ENCODE measurements at regions not wholly inside any gene's neighbourhood (a gene's known extent, or its start where the extent isn't known, plus 50 kb on each side); places are given as distances from the start of the nearest gene placed in this dataset.
"Not testable (repeated sequence)": the region's sequence is repeated elsewhere in the genome, so short reads cannot be mapped to it uniquely, and the experiment has no call there.

DNA sequence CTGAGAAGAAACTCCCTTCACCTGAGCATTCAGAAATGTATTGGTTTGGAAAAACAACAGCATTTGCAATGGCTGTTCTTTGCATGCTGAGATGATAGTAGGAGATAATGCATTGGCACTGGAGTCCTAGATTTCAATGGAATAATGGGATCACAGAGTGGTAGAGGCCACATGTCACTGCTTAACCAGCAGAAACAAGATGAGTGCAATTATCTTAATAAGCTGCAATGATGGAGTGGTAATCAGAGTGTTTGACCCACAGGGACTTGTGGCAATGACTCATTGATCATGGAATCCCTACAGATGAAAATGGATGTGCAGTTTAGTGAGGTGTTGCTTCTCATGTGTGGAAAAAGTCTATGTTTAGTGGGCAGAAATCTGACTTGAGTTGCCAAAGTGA, 218.8 kb upstream of the ZEB2 start:
- FAIRE-seq, result no peak

DNA sequence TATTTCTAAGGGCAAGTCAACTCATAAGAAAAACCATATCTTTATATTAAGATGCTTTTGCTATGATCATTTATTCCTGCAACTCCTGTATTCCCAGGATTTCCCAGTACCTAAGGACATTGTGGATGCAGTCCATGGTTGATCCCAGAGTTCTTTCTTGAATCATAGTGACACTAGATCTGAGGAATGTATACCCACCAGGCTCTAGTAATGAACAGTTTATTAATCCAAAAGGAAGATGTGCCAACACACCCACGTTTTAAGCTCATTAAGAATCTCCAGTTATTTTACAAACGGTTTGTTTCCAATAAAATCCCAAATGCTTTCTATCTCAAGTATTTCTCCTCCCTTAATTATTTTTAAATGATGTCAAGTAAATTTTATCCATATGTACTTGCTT, 210.8 kb upstream of the ZEB2 start:
- FAIRE-seq, result no peak

DNA sequence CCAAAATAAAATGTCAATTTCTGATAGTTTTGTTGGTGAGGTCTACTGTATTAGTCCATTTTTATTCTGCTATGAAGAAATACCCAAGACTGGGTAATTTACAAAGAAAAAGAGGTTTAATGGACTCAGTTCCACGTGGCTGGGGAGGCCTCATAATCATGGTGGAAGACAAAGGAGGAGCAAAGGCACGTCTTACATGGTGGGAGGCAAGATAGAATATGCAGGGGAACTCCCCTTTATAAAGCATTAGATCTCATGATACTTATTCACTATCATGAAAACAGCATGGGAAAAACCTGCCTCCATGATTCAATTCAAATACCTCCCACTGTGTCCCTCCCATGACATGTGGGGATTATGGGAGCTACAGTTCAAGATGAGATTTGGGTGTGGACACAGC, 204.5 kb upstream of the ZEB2 start:
- not testable (repeated sequence) for FAIRE-seq

DNA sequence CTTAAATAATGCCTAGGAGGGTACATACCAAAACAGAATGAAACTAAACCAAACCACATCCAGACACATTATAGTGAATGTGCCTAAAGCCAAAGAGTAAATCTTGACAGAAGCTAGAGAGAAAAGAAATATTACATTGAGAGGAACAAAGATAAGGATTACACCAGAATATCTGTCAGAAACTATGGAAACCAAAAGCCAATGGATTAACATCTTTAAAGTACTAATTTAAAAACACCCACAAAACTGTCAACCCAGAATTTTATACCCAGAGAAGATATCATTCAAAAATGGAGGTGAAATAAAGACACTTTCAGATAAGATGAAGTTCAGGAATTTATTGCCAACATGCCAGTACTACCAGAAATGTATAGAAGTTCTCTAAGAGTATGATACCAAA, 198.5 kb upstream of the ZEB2 start:
- no peak for FAIRE-seq

DNA sequence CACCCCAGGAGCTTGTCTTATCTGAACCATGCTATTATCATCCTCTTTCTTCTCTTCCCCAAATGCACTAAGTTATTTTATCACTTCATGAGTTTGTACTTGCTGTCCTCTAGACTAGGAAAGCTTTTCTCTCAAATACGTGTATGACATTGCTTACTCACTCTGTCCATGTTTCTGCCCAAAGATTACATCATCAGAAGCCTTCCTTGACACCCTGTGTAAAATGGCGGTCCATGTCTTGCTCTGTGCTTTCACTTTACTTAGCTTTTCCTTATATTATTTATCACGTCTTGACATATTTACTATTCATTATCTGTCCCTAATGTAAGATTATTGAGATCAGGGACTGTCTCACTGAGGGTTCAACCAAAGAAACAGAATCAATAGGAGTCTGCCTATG, 196.1 kb upstream of the ZEB2 start:
- FAIRE-seq, result no peak

DNA sequence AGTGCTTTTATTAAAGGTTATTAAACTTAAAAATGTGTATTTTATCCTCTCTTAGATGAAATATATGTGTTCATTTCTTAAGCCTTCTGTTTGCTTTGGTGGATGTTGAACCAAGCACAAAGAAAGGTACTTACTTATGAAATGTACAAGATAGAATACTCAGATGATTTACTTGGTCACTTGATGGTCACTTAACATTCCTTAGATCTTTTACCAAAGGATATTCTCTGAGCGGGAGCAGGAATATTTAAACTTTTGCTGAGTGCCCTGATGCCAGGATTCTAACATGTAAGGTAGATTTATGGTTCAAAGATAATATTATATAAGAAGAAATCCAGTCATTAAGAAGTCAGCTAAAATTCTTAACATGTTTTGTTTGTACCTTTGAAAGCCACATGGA, 193.5 kb upstream of the ZEB2 start:
- no peak for FAIRE-seq

DNA sequence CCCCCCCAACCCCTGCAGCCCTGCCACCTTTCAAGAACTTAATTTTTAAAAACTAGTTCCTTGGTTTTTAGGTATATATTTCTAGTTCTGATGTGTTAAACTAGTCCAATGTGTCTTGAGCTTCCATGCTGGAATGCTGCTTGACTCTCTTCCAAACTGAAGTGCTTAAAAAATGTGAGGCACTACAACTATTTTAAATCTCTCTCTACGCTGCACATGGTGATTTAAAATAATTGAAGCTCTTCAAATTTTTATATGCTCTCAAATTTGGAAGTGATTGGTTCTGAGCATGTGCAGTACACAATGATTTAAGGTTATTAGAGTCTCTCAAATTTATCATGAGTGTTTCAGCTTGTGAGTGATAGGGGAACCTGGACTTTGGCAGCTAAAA, 192.6 kb upstream of the ZEB2 start:
- no peak for FAIRE-seq

DNA sequence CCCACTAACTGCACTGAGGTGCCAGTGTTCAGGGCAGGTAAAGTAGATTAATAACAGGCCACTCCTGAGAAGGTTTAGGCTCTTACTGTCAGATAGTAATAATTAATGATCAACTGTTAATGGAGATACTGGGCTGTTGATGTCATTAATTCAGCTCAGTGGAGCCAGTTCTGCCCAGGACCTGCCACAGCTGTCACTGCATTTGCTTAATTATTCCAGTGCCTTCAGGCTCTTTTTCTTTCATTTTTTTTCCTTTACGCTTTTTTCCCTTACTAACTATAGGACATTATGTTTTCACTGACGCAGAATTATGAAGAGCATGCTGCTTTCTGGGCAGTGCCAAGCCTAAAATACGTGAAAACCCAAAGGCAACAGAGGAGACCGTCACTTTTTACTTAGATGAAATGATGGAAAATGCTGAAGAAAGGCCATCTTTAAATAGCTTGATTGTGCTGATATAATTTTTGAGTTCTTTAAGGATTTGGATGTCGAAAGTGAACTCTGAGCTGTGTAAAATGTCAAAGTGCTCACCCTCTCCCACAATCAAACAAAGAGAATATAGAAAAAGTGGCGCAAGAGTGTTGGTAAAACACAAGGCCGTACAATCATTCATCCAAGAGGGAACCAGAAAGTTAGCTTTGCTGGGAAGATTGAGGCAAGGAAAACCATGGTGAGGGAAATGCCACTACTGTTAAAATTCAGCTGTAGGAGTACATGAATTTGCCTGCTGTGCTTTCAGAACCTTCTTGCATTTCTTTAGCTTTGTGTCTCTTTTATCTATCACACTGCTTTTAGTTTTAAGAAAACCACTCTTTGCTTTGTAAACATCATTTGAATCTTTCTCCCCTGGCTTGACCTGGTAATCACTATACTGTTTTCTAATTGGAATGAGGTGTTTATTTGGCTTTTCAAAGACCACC, 192.0 kb upstream of the ZEB2 start:
- FAIRE-seq, result no peak

DNA sequence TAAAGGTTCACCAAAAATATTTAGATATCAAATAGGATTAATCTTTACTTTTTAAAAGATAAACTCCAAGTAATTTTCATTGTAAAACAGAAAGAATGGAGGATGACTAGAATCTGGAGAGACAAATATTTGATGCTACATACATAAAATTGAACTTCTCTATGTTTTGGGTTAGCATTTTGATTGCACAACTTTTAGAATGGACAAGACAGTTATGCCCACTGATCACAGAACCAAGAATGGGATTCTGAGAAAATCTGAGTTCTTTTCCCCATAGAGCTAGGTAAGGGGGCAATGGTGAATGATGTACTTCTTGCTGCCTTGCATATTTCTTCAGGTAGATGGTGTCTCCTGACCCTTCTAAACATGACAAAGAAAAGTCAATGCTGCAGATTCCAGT, 191.2 kb upstream of the ZEB2 start:
- FAIRE-seq, result no peak

DNA sequence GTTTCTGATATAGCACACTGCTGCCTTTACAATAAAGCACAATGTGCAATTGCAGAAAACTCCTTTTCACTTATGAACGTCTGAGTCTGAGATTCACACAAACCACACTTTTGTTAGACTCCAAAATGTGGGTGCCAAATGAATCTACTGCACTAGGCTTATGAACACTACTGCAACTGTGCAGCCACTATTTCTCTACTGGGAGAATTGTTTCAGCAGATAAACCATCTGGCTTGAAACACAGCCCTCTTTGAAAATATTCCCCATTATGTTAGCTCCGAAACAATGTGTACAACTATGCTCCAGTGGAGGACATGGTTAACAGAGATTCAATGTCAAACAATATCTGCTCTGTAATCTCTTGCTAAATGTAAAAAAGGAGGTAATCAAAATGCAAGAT, 188.7 kb upstream of the ZEB2 start:
- FAIRE-seq, result no peak

DNA sequence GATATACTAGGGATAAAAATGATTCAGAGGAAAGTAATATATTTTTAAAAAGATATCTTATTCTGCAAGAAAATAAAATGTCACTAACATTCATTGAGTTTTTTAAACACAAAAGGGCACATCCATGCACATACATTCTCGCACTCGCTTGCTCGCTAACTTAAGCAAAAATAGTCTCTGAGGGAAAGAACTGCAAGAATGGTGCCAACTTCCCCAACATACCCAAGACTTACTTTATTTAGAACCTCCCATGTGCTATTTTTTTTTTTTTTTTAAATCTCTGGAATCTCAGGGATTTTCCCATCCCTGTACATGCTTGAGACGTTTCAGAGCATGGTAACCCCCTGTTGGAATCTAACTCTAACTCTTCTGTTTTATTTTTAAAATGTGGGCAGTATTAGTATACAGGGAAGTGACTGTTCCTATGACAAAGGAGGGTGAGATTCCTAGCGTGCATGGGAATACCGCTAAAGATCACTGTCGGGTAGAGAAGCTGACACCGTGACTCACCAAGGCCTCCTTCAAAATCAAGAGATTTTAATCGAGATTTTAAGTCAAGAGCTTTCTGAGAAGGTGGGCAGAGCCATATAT, 187.9 kb upstream of the ZEB2 start:
- no peak for FAIRE-seq

DNA sequence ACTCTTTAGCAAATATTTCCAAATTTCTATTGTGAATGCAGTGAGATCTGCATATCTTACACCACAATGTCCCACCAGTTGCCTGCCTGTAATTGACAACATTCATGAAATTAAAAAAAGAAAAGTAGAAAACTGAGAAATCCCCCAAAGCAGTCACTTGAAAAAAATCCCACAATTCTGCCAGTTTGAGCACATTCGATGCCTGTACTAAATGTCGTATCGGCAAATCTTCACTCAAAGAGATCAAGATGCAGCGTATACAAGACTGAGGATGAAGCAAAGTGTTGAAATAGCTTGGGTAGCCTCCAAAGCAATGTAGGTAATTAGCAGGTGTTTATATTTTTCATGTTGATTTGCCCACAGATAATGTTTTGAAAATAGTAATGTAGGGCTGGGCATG, 186.7 kb upstream of the ZEB2 start:
- no peak for FAIRE-seq

DNA sequence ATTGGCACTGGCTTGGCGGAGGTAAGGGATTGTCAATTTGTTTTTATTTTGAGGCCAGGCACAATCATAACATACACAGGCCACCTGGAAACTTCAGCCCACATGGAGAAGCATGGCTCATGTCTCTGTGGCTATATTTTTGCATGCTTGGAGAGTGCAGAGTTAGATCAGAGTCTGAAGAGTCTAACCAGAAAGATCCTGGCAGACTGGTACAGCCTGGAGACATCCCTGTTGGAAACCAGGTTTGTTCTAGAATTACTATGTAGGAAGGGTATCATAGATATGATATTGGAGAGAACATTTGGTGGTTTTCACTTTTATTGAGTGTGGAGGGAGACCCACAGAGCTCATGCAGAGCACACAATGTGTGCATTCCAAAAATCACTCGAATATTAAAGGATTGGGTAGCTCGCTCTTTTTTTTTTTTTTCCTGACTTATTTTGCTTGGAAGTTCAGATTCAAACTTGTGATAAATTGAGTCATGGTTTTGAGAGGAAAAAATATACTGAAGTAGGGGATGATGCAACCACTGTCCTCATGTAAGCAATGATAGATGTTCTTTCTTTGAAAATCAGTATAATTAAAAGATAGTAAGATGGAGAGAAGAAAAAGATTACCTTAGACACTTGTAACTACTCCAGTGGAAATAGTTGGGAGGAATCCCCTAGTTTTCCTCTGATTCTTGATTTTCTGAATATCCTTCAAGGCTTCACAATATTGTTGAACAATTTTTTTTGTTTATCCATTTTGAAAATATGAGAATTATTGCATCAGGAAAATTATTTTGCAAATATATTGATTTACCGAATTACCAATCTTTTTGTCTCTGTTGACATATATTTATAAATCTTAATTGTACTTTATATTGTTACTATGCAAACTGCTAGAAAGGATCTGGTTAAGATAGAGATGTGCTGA, 185.7 kb upstream of the ZEB2 start:
- no peak for FAIRE-seq

DNA sequence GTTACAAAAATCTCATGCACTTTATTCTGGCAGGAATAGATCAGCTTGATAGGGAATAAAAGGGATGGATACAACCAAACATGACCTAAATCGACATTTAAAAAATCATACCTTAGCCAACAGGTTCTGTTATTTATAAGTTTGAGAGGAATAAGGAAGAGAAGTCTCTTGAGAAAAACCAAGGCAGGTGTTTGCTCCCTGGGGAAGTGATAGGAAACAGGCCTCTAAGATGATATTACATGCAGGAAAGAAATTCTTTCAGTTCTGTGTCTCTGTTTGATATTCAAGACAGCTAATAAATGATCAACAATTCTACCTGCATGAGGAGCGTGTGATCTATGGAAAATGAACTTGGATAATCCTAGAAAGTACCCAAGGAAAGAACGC, 184.8 kb upstream of the ZEB2 start:
- FAIRE-seq, result no peak

DNA sequence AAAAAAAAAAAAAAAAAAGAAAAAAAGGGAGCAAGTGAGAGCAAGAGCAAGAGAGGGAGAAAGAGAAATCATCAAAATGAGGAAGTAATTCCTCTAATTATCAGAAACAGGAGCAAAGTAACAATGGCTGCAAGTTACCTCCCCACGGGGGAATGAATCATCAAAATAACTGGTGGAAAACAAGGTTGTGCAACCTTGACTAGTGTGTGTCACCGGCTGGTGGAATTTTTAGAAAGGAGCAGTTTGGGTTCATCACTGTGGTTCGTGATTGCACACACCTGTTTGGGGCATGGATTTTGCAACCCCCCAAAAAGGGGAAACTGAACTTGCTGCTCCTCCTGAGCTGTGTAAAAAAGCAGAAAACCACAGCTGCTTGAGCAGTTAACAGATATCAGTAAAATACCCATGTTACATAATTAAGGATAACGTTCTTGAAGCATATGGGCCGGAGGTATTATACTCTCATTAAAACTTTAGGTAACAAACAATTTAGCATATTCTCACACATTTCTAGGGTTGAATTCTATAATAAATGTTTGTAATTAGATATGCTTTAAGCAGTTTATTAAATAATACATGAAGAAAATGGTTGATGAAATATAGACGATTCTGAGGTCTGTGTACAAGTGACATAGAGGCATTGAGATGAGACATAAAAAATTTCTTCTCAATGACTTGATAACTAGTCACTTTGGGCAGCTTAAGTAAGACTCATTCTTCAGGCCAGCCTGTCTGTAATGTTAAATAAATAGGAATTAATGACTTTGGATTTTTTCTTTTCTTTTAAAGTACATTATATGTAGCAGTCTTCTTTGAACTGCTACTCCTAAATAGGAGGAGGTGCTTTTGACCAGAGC, 184.2 kb upstream of the ZEB2 start:
- FAIRE-seq, result no peak

DNA sequence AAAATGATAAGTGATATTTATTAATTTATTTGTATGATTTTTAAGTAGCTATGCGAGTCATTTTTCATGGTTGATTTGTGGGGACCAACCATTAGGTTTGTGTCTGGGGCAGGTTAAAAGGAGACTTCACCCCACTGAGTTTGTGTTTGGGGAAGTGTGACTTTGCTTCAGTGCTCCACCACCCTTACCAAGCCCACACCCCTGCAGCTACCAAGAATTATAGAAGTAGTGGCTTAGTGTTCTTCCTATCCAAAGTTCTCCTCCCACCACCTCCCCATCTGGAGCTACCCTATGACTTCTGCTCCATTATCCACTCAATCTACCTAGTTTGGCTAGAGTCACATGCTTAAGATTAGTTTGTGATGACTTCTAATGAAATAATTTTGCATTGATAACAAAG, 182.1 kb upstream of the ZEB2 start:
- no peak for FAIRE-seq

DNA sequence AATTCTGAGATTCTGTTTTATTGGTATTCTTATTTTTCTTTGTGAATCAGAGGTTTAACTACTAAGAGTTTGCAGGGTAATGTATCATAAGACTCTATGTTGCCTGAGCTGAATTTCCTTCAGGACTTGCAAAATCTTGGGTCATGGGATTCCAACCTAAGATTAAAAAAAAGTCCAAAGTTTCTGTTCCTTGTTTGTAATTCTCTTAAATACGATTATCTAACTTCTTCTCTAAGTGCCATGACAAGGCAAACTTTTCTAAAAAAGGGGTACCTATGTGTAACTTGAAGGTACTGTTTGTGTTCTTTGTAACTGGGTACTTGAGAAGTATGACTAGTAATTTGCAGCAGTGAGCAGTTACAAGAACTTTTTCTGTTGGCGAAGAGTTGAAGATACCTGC, 181.3 kb upstream of the ZEB2 start:
- FAIRE-seq, result no peak

DNA sequence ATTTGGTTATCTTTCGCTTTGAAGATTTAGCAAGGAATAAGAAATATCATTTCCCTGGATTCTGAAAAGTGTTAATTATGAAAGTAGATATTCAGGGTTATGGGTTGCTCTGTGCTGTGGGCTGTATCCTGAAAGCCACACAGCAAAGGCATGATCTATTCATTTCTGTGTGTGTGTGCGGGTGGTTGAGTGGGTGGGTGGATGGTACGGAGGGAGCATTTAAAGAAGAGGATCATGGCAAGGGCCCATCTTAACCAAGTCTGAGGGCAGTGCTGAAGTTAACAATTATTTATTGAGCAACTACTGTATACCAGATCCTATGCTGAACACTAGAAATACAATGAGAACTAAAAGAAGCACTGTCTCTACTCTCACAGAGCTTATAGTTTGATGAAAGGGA, 178.2 kb upstream of the ZEB2 start:
- no peak for FAIRE-seq

DNA sequence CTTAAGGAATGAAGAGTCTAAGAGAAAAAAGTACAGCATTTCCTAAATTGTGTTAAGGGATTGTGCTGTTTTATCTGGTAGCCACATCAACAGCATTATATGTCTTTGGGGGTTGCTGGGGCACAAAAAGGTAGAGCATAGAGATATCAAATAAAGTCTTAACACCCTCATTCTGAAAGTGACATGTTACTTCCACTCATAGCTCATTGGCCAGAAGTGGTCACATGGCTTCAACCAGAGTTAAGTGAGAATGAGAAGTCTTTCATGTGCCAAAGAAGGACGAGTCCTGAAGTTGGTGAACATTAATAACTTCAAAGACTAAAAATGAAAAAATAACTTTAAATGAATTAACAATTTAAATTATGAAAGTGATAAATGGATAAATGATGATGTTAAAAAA, 175.7 kb upstream of the ZEB2 start:
- no peak for FAIRE-seq

DNA sequence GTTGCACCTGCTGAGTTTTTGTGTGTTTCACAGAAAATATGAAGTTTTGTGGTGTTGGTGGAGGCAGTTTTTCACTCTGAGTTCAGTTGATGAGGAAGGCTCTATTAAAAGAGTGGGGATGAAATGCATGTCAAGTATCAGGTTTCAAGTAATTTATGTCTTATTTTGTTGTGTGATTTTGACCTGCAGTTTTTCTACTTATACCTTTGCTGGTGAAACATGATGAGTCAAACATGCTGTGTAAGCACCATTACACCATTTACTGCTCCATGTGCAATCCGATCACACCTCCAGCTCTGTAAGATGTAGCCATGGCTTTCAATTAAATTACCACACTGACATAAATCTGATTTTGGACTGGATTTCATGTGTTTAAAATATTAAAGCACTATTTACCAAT, 174.5 kb upstream of the ZEB2 start:
- no peak for FAIRE-seq

DNA sequence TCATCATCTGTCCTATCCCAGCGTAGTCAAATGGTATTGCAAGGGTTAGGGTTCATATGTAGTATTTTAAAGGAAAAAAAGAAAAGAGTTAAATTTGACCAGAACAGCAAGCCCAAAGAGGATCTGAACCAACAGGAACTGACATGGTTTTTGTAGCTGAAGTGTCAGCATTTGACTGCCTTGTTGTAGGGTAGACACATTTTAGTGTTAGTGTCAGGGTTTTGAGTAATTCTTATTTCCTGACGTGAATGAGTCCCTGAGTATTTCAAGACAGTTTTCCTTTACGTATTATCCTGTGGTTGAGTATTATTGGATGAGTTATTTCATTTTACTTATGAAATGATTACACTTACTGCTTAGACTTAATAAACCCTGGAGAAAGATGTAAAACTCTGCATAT, 173.3 kb upstream of the ZEB2 start:
- FAIRE-seq, result no peak

DNA sequence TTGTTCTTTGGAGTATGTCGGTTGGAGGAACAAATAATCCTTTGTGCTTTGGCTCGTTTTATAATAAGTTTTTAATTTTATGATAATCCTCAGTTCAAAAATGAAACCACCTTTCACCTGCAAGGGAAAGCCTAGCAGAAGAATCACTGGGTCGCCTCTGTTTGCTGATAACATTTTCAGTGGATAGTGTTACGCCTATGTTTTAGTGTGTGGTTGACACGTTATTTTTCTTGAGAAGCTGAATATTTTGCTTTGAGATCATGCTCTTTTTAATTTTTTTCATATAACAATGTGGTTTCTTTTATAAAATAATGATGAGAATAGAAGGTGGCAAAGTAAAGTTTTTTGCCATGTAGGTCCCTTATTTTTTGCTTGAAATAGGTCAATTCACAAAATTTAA, 172.7 kb upstream of the ZEB2 start:
- FAIRE-seq, result no peak

DNA sequence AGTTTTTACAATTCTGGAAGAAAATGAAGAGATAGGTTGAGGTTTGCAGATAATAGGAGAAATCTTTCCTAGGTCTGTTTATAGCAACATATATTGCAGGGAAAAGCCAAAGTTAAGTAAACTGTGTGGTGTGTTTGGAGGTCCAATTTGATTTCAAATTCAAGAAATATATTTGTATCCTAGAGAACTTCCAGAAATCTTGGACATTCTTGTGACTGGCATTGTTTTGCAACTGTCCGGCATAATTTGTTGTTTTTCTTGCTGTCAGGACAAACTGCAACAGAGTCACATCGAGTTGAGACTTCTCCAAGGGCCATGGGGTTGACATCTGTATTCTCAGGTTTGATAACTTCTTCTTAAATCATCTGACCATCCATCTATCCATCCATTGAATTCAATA, 170.9 kb upstream of the ZEB2 start:
- no peak for FAIRE-seq

All from colon (tissue), 2 donors.